ENCODE measurements at regions not wholly inside any gene's neighbourhood (a gene's known extent, or its start where the extent isn't known, plus 50 kb on each side); places are given as distances from the start of the nearest gene placed in this dataset.
"Not testable (repeated sequence)": the region's sequence is repeated elsewhere in the genome, so short reads cannot be mapped to it uniquely, and the experiment has no call there.

- Histone ChIP-seq H3K4me2 (ENCODE audit: low read length) (no peak overlapping the region), H3K9me2 (ENCODE audit: low read depth, low read length) (no peaks in the 10 kb centered on the region), H3K4me1 (ENCODE audit: insufficient read depth, low read length, severe bottlenecking) (no peaks in the 10 kb centered on the region), H4K20me1 (ENCODE audit: insufficient read depth, low read length) (no peaks in the 10 kb centered on the region), H3K79me2 (ENCODE audit: insufficient read depth, low read length) (no peaks in the 10 kb centered on the region), H2AFZ (ENCODE audit: low read length) (no peak overlapping the region), H3K9ac (ENCODE audit: low read length) (no peak overlapping the region), H3K9me3 (ENCODE audit: low read length) (no peaks in the 10 kb centered on the region), H3K27me3 (ENCODE audit: insufficient read depth, low read length) (no peaks in the 10 kb centered on the region), H3K27ac (ENCODE audit: low read depth, low read length, poor library complexity, severe bottlenecking) (no peak overlapping the region), H3K4me3 (ENCODE audit: low read depth, low read length, poor library complexity, severe bottlenecking) (no peak overlapping the region), H3F3A (ENCODE audit: insufficient read depth, low read length) (no peaks in the 10 kb centered on the region), H3K36me3 (ENCODE audit: insufficient read depth, low read length) (no peaks in the 10 kb centered on the region)
- no peak for TF ChIP-seq CTCF (IDR thresholded peaks at IDR 0.05; ENCODE audit: low read length)
- TF ChIP-seq EZH2 (IDR thresholded peaks at IDR 0.05; ENCODE audit: borderline replicate concordance, low read length), result no peak
Observed at GRCh38 chr10:9450801-9451200, 1396.3 kb downstream of the GATA3 start.

GRCh38 chr10:9451211-9451773 lies 1396.8 kb downstream of the GATA3 start:
- H3K9me3 ChIP-seq (ENCODE audit: low read length), result no peaks in the 10 kb centered on the region
- H3K9me2 ChIP-seq (ENCODE audit: low read depth, low read length), result no peaks in the 10 kb centered on the region
- H4K20me1 ChIP-seq (ENCODE audit: insufficient read depth, low read length), result no peaks in the 10 kb centered on the region
- H3K9ac ChIP-seq (ENCODE audit: low read length), result no peak overlapping the region
- no peaks in the 10 kb centered on the region for H3F3A ChIP-seq (ENCODE audit: insufficient read depth, low read length)
- no peaks in the 10 kb centered on the region for H3K36me3 ChIP-seq (ENCODE audit: insufficient read depth, low read length)
- H3K4me3 ChIP-seq (ENCODE audit: low read depth, low read length, poor library complexity, severe bottlenecking), result no peak overlapping the region
- H3K27ac ChIP-seq (ENCODE audit: low read depth, low read length, poor library complexity, severe bottlenecking), result no peak overlapping the region
- no peaks in the 10 kb centered on the region for H3K79me2 ChIP-seq (ENCODE audit: insufficient read depth, low read length)
- TF ChIP-seq CTCF (IDR thresholded peaks at IDR 0.05; ENCODE audit: low read length) (no peak), EZH2 (IDR thresholded peaks at IDR 0.05; ENCODE audit: borderline replicate concordance, low read length) (no peak)
- no peak overlapping the region for H3K4me2 ChIP-seq (ENCODE audit: low read length)
- H2AFZ ChIP-seq (ENCODE audit: low read length), result no peak overlapping the region
- no peaks in the 10 kb centered on the region for H3K27me3 ChIP-seq (ENCODE audit: insufficient read depth, low read length)
- no peaks in the 10 kb centered on the region for H3K4me1 ChIP-seq (ENCODE audit: insufficient read depth, low read length, severe bottlenecking)

GRCh38 chr10:9452056-9452455 lies 1397.6 kb downstream of the GATA3 start:
- Histone ChIP-seq H3K4me1 (ENCODE audit: insufficient read depth, low read length, severe bottlenecking) (no peaks in the 10 kb centered on the region), H3K79me2 (ENCODE audit: insufficient read depth, low read length) (no peaks in the 10 kb centered on the region), H2AFZ (ENCODE audit: low read length) (no peak overlapping the region), H3K9me3 (ENCODE audit: low read length) (no peaks in the 10 kb centered on the region), H3K9ac (ENCODE audit: low read length) (no peak overlapping the region), H3K27me3 (ENCODE audit: insufficient read depth, low read length) (no peaks in the 10 kb centered on the region), H3K4me3 (ENCODE audit: low read depth, low read length, poor library complexity, severe bottlenecking) (no peak overlapping the region), H3K27ac (ENCODE audit: low read depth, low read length, poor library complexity, severe bottlenecking) (no peak overlapping the region), H3F3A (ENCODE audit: insufficient read depth, low read length) (no peaks in the 10 kb centered on the region), H3K4me2 (ENCODE audit: low read length) (no peak overlapping the region), H4K20me1 (ENCODE audit: insufficient read depth, low read length) (no peaks in the 10 kb centered on the region), H3K36me3 (ENCODE audit: insufficient read depth, low read length) (no peaks in the 10 kb centered on the region), H3K9me2 (ENCODE audit: low read depth, low read length) (no peaks in the 10 kb centered on the region)
- TF ChIP-seq EZH2 (IDR thresholded peaks at IDR 0.05; ENCODE audit: borderline replicate concordance, low read length), result no peak
- no peak for TF ChIP-seq CTCF (IDR thresholded peaks at IDR 0.05; ENCODE audit: low read length)

- H3K9me3 ChIP-seq (ENCODE audit: low read length); H2AFZ ChIP-seq (ENCODE audit: low read length); H3K4me3 ChIP-seq (ENCODE audit: low read depth, low read length, poor library complexity, severe bottlenecking); H3K4me2 ChIP-seq (ENCODE audit: low read length); H3K4me1 ChIP-seq (ENCODE audit: insufficient read depth, low read length, severe bottlenecking); H4K20me1 ChIP-seq (ENCODE audit: insufficient read depth, low read length); H3K9me2 ChIP-seq (ENCODE audit: low read depth, low read length); H3K36me3 ChIP-seq (ENCODE audit: insufficient read depth, low read length); H3K27ac ChIP-seq (ENCODE audit: low read depth, low read length, poor library complexity, severe bottlenecking); H3K9ac ChIP-seq (ENCODE audit: low read length); H3K79me2 ChIP-seq (ENCODE audit: insufficient read depth, low read length); H3F3A ChIP-seq (ENCODE audit: insufficient read depth, low read length); H3K27me3 ChIP-seq (ENCODE audit: insufficient read depth, low read length): not testable (repeated sequence)
Observed at GRCh38 chr10:9453871-9454270, 1399.4 kb downstream of the GATA3 start.
